RWPE2 (cell line): ENCODE measurements at regions not wholly inside any gene's neighbourhood (a gene's known extent, or its start where the extent isn't known, plus 50 kb on each side); places are given as distances from the start of the nearest gene placed in this dataset.
A peak's percentile ranks its signal among the peaks of the same experiment; 100 is the strongest.
"Not testable (repeated sequence)": the region's sequence is repeated elsewhere in the genome, so short reads cannot be mapped to it uniquely, and the experiment has no call there.

ENCODE experiments used
- ATAC-seq: fragments of 200-7000 bp; cut with Tn5 transposase; 3 replicates; pipeline ENCODE4 v1.9.1; 2021; ENCODE audit warnings: low read depth
- DNase-seq: peaks from one replicate; pipeline ENCODE4 v3.0.0-alpha.2; 2020; ENCODE audit warnings: low spot score
- H3K27ac ChIP-seq: fragments of 450-650 bp; 2 replicates; pipeline ENCODE4 v1.5.1; 2017; ENCODE audit warnings: mild to moderate bottlenecking; ENCODE audit not compliant: poor library complexity, severe bottlenecking
- H3K27me3 ChIP-seq: fragments of 250-450 bp; sonication (Bioruptor Pico); 2 replicates; pipeline ENCODE4 v1.5.1; 2021; ENCODE audit warnings: mild to moderate bottlenecking, moderate library complexity; ENCODE audit not compliant: insufficient read depth, poor library complexity, severe bottlenecking
- H3K36me3 ChIP-seq: fragments of 250-450 bp; sonication (Bioruptor Pico); 2 replicates; pipeline ENCODE4 v1.5.1; 2020; ENCODE audit warnings: low read depth, mild to moderate bottlenecking, moderate library complexity
- H3K4me1 ChIP-seq: fragments of 250-450 bp; sonication (Bioruptor Pico); 2 replicates; pipeline ENCODE4 v1.5.1; 2021; ENCODE audit warnings: mild to moderate bottlenecking, moderate library complexity; ENCODE audit not compliant: insufficient read depth, poor library complexity, severe bottlenecking
- H3K4me3 ChIP-seq: fragments of 250-450 bp; sonication (Bioruptor Pico); 2 replicates; pipeline ENCODE4 v1.5.1; 2021; ENCODE audit warnings: mild to moderate bottlenecking, moderate library complexity; ENCODE audit not compliant: severe bottlenecking
- H3K9me3 ChIP-seq: fragments of 250-450 bp; sonication (Bioruptor Pico); 2 replicates; pipeline ENCODE4 v1.5.1; 2021; ENCODE audit warnings: mild to moderate bottlenecking, moderate library complexity; ENCODE audit not compliant: severe bottlenecking
- TF ChIP-seq, protein P1 (sequence below): fragments of 450-650 bp; IDR thresholded peaks from one replicate; pipeline ENCODE4 v1.5.1; 2017; ENCODE audit warnings: mild to moderate bottlenecking, moderate library complexity; ENCODE audit not compliant: poor library complexity, severe bottlenecking

DNA sequence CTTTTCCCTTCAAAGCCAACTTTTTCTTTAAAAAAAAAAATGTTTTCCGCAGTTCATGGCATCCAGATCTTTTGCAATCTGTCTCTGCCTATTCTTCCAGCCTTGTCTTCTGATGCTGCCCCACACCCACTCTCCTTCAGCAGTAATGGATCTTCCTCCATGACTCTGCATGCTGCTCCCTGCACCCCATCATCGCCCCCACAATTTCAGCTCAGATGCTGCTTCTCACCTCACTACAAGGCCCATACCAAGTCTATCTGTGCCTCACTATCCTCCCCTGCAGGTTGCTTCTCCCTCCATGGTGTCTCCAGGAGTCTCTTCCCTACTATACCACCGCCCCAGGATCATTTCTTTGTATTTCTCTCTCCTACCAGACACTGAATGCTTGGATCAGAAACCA, 260.6 kb downstream of the ANAPC1 start:
- no peak overlapping the region for H3K4me3 ChIP-seq
- H3K27me3 ChIP-seq = no peaks in the 10 kb centered on the region
- DNase-seq (no peak), ATAC-seq (no peak)
- H3K4me1 ChIP-seq = peaks cover 38% of the 10 kb centered on the region
- TF ChIP-seq, protein P1, sequence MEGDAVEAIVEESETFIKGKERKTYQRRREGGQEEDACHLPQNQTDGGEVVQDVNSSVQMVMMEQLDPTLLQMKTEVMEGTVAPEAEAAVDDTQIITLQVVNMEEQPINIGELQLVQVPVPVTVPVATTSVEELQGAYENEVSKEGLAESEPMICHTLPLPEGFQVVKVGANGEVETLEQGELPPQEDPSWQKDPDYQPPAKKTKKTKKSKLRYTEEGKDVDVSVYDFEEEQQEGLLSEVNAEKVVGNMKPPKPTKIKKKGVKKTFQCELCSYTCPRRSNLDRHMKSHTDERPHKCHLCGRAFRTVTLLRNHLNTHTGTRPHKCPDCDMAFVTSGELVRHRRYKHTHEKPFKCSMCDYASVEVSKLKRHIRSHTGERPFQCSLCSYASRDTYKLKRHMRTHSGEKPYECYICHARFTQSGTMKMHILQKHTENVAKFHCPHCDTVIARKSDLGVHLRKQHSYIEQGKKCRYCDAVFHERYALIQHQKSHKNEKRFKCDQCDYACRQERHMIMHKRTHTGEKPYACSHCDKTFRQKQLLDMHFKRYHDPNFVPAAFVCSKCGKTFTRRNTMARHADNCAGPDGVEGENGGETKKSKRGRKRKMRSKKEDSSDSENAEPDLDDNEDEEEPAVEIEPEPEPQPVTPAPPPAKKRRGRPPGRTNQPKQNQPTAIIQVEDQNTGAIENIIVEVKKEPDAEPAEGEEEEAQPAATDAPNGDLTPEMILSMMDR = no peak
- H3K9me3 ChIP-seq = peaks cover 6% of the 10 kb centered on the region
- peak overlapping the region; percentile 78 for H3K27ac ChIP-seq
- H3K36me3 ChIP-seq = no peaks in the 10 kb centered on the region

DNA sequence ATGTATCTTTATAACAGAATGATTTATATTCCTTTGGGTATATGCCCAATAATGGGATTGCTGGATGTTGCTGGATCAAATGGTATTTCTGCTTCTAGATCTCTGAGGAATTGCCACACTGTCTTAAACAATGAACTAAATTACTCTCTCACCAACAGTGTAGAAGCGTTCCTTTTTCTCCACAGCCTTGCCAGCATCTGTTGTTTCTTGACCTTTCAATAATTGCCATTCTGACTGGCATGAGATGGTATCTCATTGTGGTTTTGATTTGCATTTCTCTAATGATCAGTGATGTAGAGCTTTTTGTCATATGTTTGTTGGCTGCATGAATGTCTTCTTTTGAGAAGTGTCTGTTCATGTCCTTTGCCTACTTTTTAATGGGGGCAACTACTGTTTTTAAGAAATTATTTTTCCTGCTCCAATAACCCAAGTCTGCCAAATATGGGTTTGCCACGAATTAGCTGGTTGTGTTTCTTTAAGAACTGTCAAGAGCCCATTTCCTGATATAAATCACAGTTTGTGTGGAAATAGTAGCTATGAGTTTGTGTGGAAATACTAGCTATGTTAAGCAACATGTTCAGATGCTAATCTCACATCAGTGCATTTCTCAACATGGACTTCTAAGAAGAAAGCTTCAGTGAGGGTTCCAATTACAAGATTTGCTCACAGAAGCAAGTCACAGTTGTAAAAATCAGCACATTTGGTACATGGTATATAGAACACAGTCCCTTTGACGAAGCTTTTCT, 259.4 kb downstream of the ANAPC1 start:
- TF ChIP-seq, protein P1 = no peak
- peaks cover 38% of the 10 kb centered on the region for H3K4me1 ChIP-seq
- no peaks in the 10 kb centered on the region for H3K27me3 ChIP-seq
- H3K4me3 ChIP-seq = no peak overlapping the region
- H3K36me3 ChIP-seq = no peaks in the 10 kb centered on the region
- DNase-seq (no peak), ATAC-seq (peak; percentile 69)
- peak overlapping the region; percentile 78 for H3K27ac ChIP-seq
- H3K9me3 ChIP-seq = peaks cover 7% of the 10 kb centered on the region

DNA sequence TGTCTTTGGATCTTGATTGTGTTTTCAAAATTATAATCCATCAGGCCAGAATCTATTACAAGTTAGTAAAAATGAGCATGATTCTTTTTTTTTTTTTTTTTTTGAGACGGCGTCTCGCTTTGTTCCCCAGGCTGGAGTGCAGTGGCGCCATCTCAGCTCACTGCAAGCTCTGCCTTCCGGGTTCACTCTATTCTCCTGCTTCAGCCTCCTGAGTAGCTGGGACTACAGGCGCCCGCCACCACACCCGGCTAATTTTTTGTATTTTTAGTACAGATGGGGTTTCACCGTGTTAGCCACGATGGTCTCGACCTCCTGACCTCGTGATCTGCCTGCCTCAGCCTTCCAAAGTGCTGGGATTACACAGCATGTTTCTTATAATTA, 258.8 kb downstream of the ANAPC1 start:
- Histone ChIP-seq H3K4me1 (peaks cover 38% of the 10 kb centered on the region), H3K27ac (peak overlapping the region; percentile 78)
- not testable (repeated sequence) for DNase-seq, H3K9me3 ChIP-seq, H3K36me3 ChIP-seq, H3K27me3 ChIP-seq, ATAC-seq, H3K4me3 ChIP-seq

DNA sequence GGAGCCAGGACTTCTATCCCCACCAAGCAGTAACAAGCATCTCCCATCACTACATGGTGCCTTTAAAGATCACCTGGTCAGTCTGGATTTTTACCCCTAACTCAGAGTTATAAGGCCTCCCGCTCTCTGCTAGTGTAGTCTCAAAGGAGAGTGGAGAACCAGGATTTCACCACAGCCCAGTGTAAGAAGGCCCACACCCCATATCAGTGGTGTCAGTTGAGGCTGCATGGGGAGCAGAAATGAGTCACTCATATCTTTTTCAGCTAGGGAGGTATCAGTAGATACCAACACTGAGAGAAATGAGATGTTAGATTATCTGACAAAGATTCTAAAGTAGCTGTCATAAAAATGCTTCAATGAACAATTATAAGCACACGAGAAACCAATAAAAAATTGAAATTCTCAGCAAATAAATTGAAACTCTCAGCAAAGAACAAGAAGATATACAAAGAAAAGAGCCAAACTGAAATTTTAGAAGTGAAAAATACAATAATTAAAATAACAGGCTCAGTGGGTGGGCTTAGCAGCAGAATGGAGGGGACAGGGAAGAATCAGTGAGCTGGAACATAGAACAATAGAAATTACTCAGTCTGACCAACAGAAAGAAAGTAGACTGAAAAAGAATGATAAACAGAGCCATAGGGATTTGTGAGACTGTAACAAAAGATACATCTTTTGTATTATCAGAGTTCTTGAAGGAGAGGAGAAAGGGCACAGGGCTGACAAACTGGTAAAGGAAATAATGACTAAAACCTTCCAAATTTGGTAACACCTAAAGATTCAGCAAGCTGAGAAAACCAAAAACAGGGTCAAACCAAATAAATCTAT, 257.7 kb downstream of the ANAPC1 start:
- H3K27ac ChIP-seq = peak overlapping the region; percentile 78

DNA sequence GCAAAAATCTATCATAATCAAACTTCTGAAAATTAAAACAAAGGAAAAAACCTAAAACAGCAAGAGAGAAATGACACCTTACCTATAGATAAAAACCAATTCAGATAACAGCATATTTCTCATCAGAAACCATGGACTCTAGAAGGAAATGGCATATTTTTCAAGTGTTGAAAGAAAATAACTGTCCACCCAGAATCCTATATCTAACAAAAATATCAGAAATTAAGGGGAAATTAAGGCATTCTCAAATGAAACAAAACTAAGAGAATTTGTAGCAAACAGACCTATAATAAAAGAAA, 257.2 kb downstream of the ANAPC1 start:
- Histone ChIP-seq H3K36me3 (no peaks in the 10 kb centered on the region), H3K9me3 (peaks cover 7% of the 10 kb centered on the region), H3K27ac (no peak overlapping the region), H3K4me1 (peaks cover 38% of the 10 kb centered on the region), H3K4me3 (no peak overlapping the region), H3K27me3 (no peaks in the 10 kb centered on the region)
- DNase-seq = no peak
- no peak for ATAC-seq
- TF ChIP-seq, protein P1 = no peak

More for the DNA sequence above, 257.7 kb downstream of the ANAPC1 start:
- Histone ChIP-seq H3K27me3 (no peaks in the 10 kb centered on the region), H3K4me3 (no peak overlapping the region), H3K36me3 (no peaks in the 10 kb centered on the region), H3K4me1 (peaks cover 38% of the 10 kb centered on the region), H3K9me3 (peaks cover 7% of the 10 kb centered on the region)
- ATAC-seq (no peak), DNase-seq (no peak)
- TF ChIP-seq, protein P1 = no peak
